PC-3 (cell line): ENCODE measurements at regions not wholly inside any gene's neighbourhood (a gene's known extent, or its start where the extent isn't known, plus 50 kb on each side); places are given as distances from the start of the nearest gene placed in this dataset.

Source experiments
- ATAC-seq: fragments of 200-7000 bp; cut with Tn5 transposase; 2 replicates; pipeline ENCODE4 v1.9.1; 2020; ENCODE audit warnings: mild to moderate bottlenecking, moderate library complexity
- BruUV-seq: library from RNA; stranded (reverse); fragments of 400-500 nt; replicated peaks from 2 replicates; lab custom pipeline; 2021; lab: Mats Ljungman, UMichigan
- CTCF ChIA-PET: fragments of 300-600 bp; sonication (Branson Sonifier 250); formaldehyde crosslinking; loops from one replicate; lab custom pipeline; 2022; ENCODE audit warnings: antibody characterized with exemption; lab: Charles Lee
- POLR2A ChIA-PET: fragments of 300-600 bp; sonication (Branson Sonifier 250); formaldehyde crosslinking; loops from one replicate; lab custom pipeline; 2022; ENCODE audit warnings: antibody characterized with exemption; ENCODE audit not compliant: unreplicated experiment; lab: Charles Lee
- DNase-seq: peaks from one replicate; pipeline ENCODE4 v3.0.0-alpha.2; 2015
- H2AFZ ChIP-seq: fragments of 300-600 bp; sonication (generic); 2 replicates; pipeline ENCODE4 v1.6.0; 2016; ENCODE audit warnings: antibody characterized with exemption, low read length
- H3F3A ChIP-seq: fragments of 300-600 bp; sonication (generic); one replicate; pipeline ENCODE4 v1.6.0; 2017; ENCODE audit warnings: antibody characterized with exemption, low read length, control low read depth, mild to moderate bottlenecking; ENCODE audit not compliant: unreplicated experiment
- H3K27ac ChIP-seq: fragments of 300-600 bp; sonication (generic); 2 replicates; pipeline ENCODE4 v1.5.1; 2016; ENCODE audit warnings: mild to moderate bottlenecking, low read length
- H3K27me3 ChIP-seq: fragments of 300-600 bp; sonication (generic); 2 replicates; pipeline ENCODE4 v1.6.1; 2016; ENCODE audit warnings: low read length, mixed read lengths
- H3K36me3 ChIP-seq: fragments of 300-600 bp; sonication (generic); 2 replicates; pipeline ENCODE4 v1.6.1; 2016; ENCODE audit warnings: low read depth, mixed run types, low read length, mixed read lengths
- H3K4me1 ChIP-seq: fragments of 300-600 bp; sonication (generic); 2 replicates; pipeline ENCODE4 v1.5.1; 2016; ENCODE audit warnings: low read length; ENCODE audit not compliant: insufficient read depth
- H3K4me2 ChIP-seq: fragments of 300-600 bp; sonication (generic); 2 replicates; pipeline ENCODE4 v1.6.0; 2016; ENCODE audit warnings: low read length
- H3K4me3 ChIP-seq: fragments of 300-600 bp; sonication (generic); 2 replicates; pipeline ENCODE4 v1.5.1; 2016; ENCODE audit warnings: mild to moderate bottlenecking, low read length, mixed read lengths
- H3K79me2 ChIP-seq: fragments of 300-600 bp; sonication (generic); 2 replicates; pipeline ENCODE4 v1.6.1; 2017; ENCODE audit warnings: low read length, mixed read lengths
- H3K9ac ChIP-seq: fragments of 300-600 bp; sonication (generic); 2 replicates; pipeline ENCODE4 v1.6.0; 2016; ENCODE audit warnings: mild to moderate bottlenecking, low read length
- H3K9me2 ChIP-seq: fragments of 300-600 bp; sonication (generic); replicated peaks from 2 replicates; pipeline ENCODE4 v1.6.1; 2016; ENCODE audit warnings: mixed run types, low read length, mixed read lengths
- H3K9me3 ChIP-seq: fragments of 300-600 bp; sonication (generic); 2 replicates; pipeline ENCODE4 v1.6.1; 2016; ENCODE audit warnings: low read length, mixed read lengths
- H4K20me1 ChIP-seq: fragments of 300-600 bp; sonication (generic); 2 replicates; pipeline ENCODE4 v1.6.1; 2016; ENCODE audit warnings: low read length, mixed read lengths
- EZH2 ChIP-seq: fragments of 300-600 bp; sonication (generic); IDR thresholded peaks from one replicate; pipeline ENCODE4 v1.6.1; 2017; ENCODE audit warnings: antibody characterized with exemption, mild to moderate bottlenecking, low read length; ENCODE audit not compliant: unreplicated experiment
- EZH2phosphoT487 ChIP-seq: fragments of 300-600 bp; sonication (generic); IDR thresholded peaks from 2 replicates; pipeline ENCODE4 v1.6.1; 2018; ENCODE audit warnings: mild to moderate bottlenecking, antibody characterized with exemption, low read length, borderline replicate concordance
- intact Hi-C: fragments of 100-400 bp; cut with micrococcal nuclease; formaldehyde crosslinking; loops from 2 replicates; pipeline ENCODE4 v1.9.0; 2023
- TF ChIP-seq, protein P1 (sequence below): fragments of 300-600 bp; sonication (generic); conservative IDR thresholded peaks from 2 replicates; pipeline ENCODE4 v1.5.1; 2017; ENCODE audit warnings: antibody characterized with exemption, low read depth, mild to moderate bottlenecking, low read length

DNA sequence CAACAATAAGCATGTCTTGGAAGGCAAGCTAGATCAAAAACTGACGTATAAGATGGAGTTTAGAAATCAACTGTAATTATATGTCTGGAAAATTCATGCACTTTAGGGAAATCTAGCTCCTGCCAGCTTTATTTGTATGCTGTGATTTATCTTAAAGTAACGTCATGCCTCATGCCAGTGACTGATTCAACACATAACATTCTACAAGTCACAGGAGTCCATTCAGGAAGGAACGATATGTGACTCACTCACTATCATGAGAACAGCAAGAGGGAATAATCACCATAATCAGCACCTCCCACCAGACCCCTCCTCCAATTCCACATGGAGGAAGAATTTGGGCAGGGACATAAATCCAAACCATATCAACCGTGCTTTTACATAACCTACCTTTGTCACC lies 682.4 kb upstream of the ADAMTS5 start:
- ATAC-seq (peak; percentile 72), DNase-seq (peak; percentile 64)
- ChIA-PET POLR2A (no interaction called here), CTCF (interaction anchor here (0.6 to 1.0 kb wide), 2 partner anchors 804 to 1069 kb away, joined by 3 to 6 read pairs; partner anchors contain the start of gene ADAMTS1)
- no TSS peak for BruUV-seq
- no peaks in the 10 kb centered on the region for H4K20me1 ChIP-seq
- peaks cover 7% of the 10 kb centered on the region; the same call in 1 of the 2 replicates for H3K9me3 ChIP-seq
- peak overlapping the region; percentile 31; the same call in 1 of the 2 replicates for H3K4me2 ChIP-seq
- TF ChIP-seq, protein P1, sequence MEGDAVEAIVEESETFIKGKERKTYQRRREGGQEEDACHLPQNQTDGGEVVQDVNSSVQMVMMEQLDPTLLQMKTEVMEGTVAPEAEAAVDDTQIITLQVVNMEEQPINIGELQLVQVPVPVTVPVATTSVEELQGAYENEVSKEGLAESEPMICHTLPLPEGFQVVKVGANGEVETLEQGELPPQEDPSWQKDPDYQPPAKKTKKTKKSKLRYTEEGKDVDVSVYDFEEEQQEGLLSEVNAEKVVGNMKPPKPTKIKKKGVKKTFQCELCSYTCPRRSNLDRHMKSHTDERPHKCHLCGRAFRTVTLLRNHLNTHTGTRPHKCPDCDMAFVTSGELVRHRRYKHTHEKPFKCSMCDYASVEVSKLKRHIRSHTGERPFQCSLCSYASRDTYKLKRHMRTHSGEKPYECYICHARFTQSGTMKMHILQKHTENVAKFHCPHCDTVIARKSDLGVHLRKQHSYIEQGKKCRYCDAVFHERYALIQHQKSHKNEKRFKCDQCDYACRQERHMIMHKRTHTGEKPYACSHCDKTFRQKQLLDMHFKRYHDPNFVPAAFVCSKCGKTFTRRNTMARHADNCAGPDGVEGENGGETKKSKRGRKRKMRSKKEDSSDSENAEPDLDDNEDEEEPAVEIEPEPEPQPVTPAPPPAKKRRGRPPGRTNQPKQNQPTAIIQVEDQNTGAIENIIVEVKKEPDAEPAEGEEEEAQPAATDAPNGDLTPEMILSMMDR: no peak
- no peak for TF ChIP-seq EZH2
- no peak for TF ChIP-seq EZH2phosphoT487
- H3K27ac ChIP-seq: peak overlapping the region; percentile 87
- peak overlapping the region; percentile 63 for H3K9ac ChIP-seq
- H3K4me3 ChIP-seq: no peak overlapping the region
- no peaks in the 10 kb centered on the region for H3K9me2 ChIP-seq
- H3K36me3 ChIP-seq: no peaks in the 10 kb centered on the region
- H3F3A ChIP-seq: no peaks in the 10 kb centered on the region
- intact Hi-C loops: loop anchor here (5.0 kb wide), 2 partner anchors 33 to 888 kb away; no protein-coding TSS in a partner anchor
- H3K79me2 ChIP-seq: no peaks in the 10 kb centered on the region
- H2AFZ ChIP-seq: no peak overlapping the region
- H3K27me3 ChIP-seq: no peaks in the 10 kb centered on the region
- peaks cover 23% of the 10 kb centered on the region for H3K4me1 ChIP-seq

DNA sequence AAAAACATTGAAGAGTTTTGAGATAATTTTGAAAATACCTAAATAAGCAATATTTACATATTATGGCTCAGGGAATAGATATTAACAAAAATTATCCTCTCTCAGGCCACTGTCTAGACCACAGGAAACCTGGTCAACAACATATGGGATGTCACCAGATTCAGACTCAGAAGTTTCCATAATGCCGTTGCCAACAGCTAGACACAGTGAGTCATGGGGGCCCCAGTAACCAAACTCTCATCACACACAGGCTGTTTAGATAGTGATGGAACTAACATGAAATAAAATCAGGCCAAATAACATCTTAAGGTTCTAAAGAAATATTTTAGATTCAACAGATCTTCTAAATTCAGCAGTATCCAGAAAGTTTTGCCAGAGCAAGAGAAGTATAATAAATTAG lies 681.7 kb upstream of the ADAMTS5 start:
- Histone ChIP-seq H3F3A (no peaks in the 10 kb centered on the region), H3K9me2 (no peaks in the 10 kb centered on the region), H3K27me3 (no peaks in the 10 kb centered on the region), H3K4me3 (no peak overlapping the region), H2AFZ (no peak overlapping the region), H3K9ac (peak overlapping the region; percentile 63), H3K36me3 (no peaks in the 10 kb centered on the region), H3K9me3 (peaks cover 7% of the 10 kb centered on the region; the same call in 1 of the 2 replicates), H4K20me1 (no peaks in the 10 kb centered on the region), H3K27ac (peak overlapping the region; percentile 87), H3K4me1 (peaks cover 23% of the 10 kb centered on the region), H3K4me2 (peak overlapping the region; percentile 31), H3K79me2 (no peaks in the 10 kb centered on the region)
- ATAC-seq: peak; percentile 69
- no TSS peak for BruUV-seq
- DNase-seq: peak; percentile 65
- ChIA-PET POLR2A (no interaction called here), CTCF (interaction anchor here (0.6 to 1.0 kb wide), 2 partner anchors 73 to 804 kb away, joined by 3 to 6 read pairs; partner anchors contain the start of gene ADAMTS1)
- TF ChIP-seq EZH2phosphoT487 (no peak), EZH2 (no peak)
- TF ChIP-seq, protein P1: no peak
- intact Hi-C loops: loop anchor here (5.0 kb wide), 2 partner anchors 34 to 889 kb away; no protein-coding TSS in a partner anchor

GRCh38 chr21:27647921-27648320 lies 681.0 kb upstream of the ADAMTS5 start:
- Histone ChIP-seq H2AFZ (no peak overlapping the region), H3K9me3 (peaks cover 7% of the 10 kb centered on the region; the same call in 1 of the 2 replicates), H3K4me1 (peaks cover 23% of the 10 kb centered on the region), H3K79me2 (no peaks in the 10 kb centered on the region), H3K36me3 (no peaks in the 10 kb centered on the region), H3K27me3 (no peaks in the 10 kb centered on the region), H3K4me3 (no peak overlapping the region), H3K4me2 (no peak overlapping the region), H3K9ac (peak overlapping the region; percentile 29; the same call in 1 of the 2 replicates), H3K9me2 (no peaks in the 10 kb centered on the region), H3F3A (no peaks in the 10 kb centered on the region), H4K20me1 (no peaks in the 10 kb centered on the region), H3K27ac (peak overlapping the region; percentile 87)
- intact Hi-C loops: loop anchor here (5.0 kb wide), 2 partner anchors 34 to 889 kb away; no protein-coding TSS in a partner anchor
- POLR2A ChIA-PET: no interaction called here
- no peak for ATAC-seq
- CTCF ChIA-PET: interaction anchor here (0.6 kb wide), 1 partner anchor 74 kb away, joined by 3 read pairs; no protein-coding TSS in a partner anchor
- TF ChIP-seq EZH2phosphoT487 (no peak), EZH2 (no peak)
- TF ChIP-seq, protein P1: no peak
- DNase-seq: peak; percentile 5
- no TSS peak for BruUV-seq
